Subcutaneous abdominal adipose tissue (tissue), 5 donors: ENCODE measurements at regions not wholly inside any gene's neighbourhood (a gene's known extent, or its start where the extent isn't known, plus 50 kb on each side); places are given as distances from the start of the nearest gene placed in this dataset.
"Not testable (repeated sequence)": the region's sequence is repeated elsewhere in the genome, so short reads cannot be mapped to it uniquely, and the experiment has no call there.

Experiments
- H3K27ac ChIP-seq: one replicate; pipeline ENCODE4 v1.7.0; 2013; ENCODE audit warnings: low read depth, mild to moderate bottlenecking, inconsistent platforms, low read length, moderate library complexity
- H3K27me3 ChIP-seq, 5 donors: one replicate each; pipeline ENCODE4 v1.7.0; 2013; ENCODE audit warnings: low read length in 5 of 5, inconsistent platforms in 1 of 5; ENCODE audit not compliant: control insufficient read depth in 5 of 5, insufficient read depth in 4 of 5
- H3K36me3 ChIP-seq, 5 donors: one replicate each; pipeline ENCODE4 v1.7.0; 2013; ENCODE audit warnings: low read length in 5 of 5; ENCODE audit not compliant: control insufficient read depth in 5 of 5, insufficient read depth in 5 of 5
- H3K4me1 ChIP-seq, 5 donors: one replicate each; pipeline ENCODE4 v1.7.0; 2013; ENCODE audit warnings: low read length in 5 of 5, mild to moderate bottlenecking in 3 of 5, moderate library complexity in 1 of 5; ENCODE audit not compliant: control insufficient read depth in 5 of 5, insufficient read depth in 5 of 5
- H3K4me3 ChIP-seq, 5 donors: one replicate each; pipeline ENCODE4 v1.7.0; 2013; ENCODE audit warnings: low read length in 5 of 5, low read depth in 1 of 5
- H3K9ac ChIP-seq, 5 donors: one replicate each; pipeline ENCODE4 v1.7.0; 2013; ENCODE audit warnings: low read length in 5 of 5, mild to moderate bottlenecking in 4 of 5, moderate library complexity in 3 of 5
- H3K9me3 ChIP-seq, 5 donors: one replicate each; pipeline ENCODE4 v1.7.0; 2013; ENCODE audit warnings: low read length in 5 of 5; ENCODE audit not compliant: control insufficient read depth in 5 of 5
- donor health status: healthy.
- donor health status: healthy.
- donor health status: healthy.
- donor health status: healthy.
- donor health status: healthy.

- no peak overlapping the region for H3K9ac ChIP-seq
- H3K9me3 ChIP-seq: peaks cover 0 to 3% (median 0%) of the 10 kb centered on the region in 5 donors
- H3K4me3 ChIP-seq: no peak overlapping the region
- no peaks in the 10 kb centered on the region for H3K4me1 ChIP-seq
- peaks cover 0 to under 1% (median 0%) of the 10 kb centered on the region in 5 donors for H3K27me3 ChIP-seq
- H3K27ac ChIP-seq: no peak overlapping the region
- H3K36me3 ChIP-seq: no peaks in the 10 kb centered on the region
Observed at GRCh38 chrX:2572740-2573139, 72.0 kb upstream of the DHRSX start.

- Histone ChIP-seq H3K27ac (no peak overlapping the region), H3K4me1 (no peaks in the 10 kb centered on the region), H3K36me3 (peaks cover 0 to 7% (median 0%) of the 10 kb centered on the region in 5 donors), H3K4me3 (no peak overlapping the region), H3K9ac (no peak overlapping the region), H3K9me3 (peaks cover 0 to 3% (median 0%) of the 10 kb centered on the region in 5 donors), H3K27me3 (no peaks in the 10 kb centered on the region)
Observed at GRCh38 chrX:2568125-2568524, 67.3 kb upstream of the DHRSX start.

DNA sequence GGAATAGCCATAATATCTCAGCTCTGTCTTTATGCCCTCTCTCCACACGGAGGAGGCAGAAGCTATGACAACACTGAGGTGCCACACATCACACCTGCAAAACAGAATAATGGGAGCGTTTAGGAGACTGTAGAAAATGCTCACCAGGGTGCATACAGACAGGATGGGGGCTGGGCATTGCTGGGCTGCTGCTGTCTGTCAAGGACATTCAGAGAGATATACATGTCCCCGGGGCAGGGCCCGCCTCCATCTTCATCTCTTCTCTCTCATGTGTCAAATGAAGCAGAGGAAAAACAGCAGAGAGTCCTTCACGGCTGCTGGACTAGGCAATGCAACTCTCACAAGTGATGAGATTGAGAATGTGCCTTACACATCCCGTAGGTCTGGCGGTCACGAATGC lies 65.3 kb upstream of the DHRSX start:
- Histone ChIP-seq H3K27me3 (no peaks in the 10 kb centered on the region), H3K9ac (no peak overlapping the region), H3K36me3 (peaks cover 0 to 7% (median 0%) of the 10 kb centered on the region in 5 donors), H3K4me3 (no peak overlapping the region), H3K27ac (no peak overlapping the region), H3K4me1 (no peaks in the 10 kb centered on the region), H3K9me3 (peaks cover 0 to 3% (median 0%) of the 10 kb centered on the region in 5 donors)

DNA sequence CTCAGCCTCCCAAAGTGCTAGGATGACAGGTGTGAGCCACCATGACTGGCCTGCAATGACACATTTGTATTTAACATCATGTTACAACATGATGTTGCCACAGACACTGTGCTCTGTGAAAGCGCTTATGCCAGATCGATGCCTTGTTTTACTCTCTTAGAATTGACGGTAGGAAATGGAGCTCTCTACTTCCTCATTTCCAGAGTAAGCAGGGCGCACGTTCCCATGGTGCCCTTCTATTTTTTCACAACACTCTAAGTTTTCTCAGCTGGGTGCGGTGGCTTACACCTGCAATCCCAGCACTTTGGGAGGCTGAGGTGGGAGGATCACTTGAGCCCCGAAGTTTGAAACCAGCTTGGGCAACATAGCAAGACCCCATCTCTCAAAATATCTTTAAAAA lies 60.7 kb upstream of the DHRSX start:
- no peaks in the 10 kb centered on the region for H3K4me1 ChIP-seq
- H3K27ac ChIP-seq: no peak overlapping the region
- H3K27me3 ChIP-seq: peaks cover 0 to 13% (median 0%) of the 10 kb centered on the region in 5 donors
- no peak overlapping the region for H3K9ac ChIP-seq
- H3K36me3 ChIP-seq: peaks cover 0 to 3% (median 0%) of the 10 kb centered on the region in 5 donors
- no peak overlapping the region for H3K4me3 ChIP-seq
- no peaks in the 10 kb centered on the region for H3K9me3 ChIP-seq

DNA sequence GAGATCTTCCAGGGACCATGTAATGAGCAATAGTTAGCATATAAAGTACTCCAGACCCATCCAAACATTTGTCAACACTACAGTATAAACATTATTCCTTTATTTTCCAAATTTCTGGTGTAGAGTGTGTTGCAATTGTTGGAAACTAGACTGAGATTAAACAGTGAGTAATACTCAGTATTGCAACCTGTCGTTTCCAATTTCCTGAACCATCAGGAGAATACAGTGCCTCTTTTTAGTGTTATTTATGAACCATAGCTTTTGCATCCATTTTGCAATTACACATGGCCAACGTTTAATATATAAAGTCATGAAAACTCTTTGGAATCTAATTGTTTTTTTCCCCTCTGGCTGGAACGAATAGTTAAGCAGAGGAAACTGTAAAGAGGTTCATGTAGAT lies 58.3 kb upstream of the DHRSX start:
- H3K27ac ChIP-seq: no peak overlapping the region
- H3K9me3 ChIP-seq: no peaks in the 10 kb centered on the region
- peaks cover 0 to 17% (median 3%) of the 10 kb centered on the region in 5 donors for H3K27me3 ChIP-seq
- H3K9ac ChIP-seq: no peak overlapping the region
- no peaks in the 10 kb centered on the region for H3K4me1 ChIP-seq
- no peak overlapping the region for H3K4me3 ChIP-seq
- no peaks in the 10 kb centered on the region for H3K36me3 ChIP-seq

GRCh38 chrX:2554891-2555290 lies 54.1 kb upstream of the DHRSX start:
- Histone ChIP-seq H3K9ac (no peak overlapping the region), H3K9me3 (no peaks in the 10 kb centered on the region), H3K36me3 (no peaks in the 10 kb centered on the region), H3K4me1 (peaks cover 0 to 7% (median 0%) of the 10 kb centered on the region in 5 donors), H3K27ac (no peak overlapping the region), H3K27me3 (peaks cover 0 to 25% (median 8%) of the 10 kb centered on the region in 5 donors), H3K4me3 (no peak overlapping the region)

DNA sequence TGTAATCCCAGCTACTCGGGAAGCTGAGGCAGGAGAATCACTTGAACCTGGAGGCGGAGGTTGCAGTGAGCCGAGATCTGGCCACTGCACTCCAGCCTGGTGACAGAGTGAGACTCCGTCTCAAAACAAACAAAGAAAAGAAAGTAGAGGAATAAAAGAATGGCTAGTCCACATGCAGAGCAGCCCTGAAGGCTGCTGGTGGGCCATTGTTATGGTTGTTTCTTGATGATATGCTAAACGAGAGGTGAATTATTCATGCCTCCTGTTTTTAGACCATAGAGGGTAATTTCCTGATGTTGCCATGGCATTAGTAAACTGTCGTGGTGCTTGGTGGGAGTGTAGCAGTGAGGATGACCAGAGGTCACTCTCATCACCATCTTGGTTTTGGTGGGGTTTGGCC lies 53.3 kb upstream of the DHRSX start:
- H3K9me3 ChIP-seq, H3K36me3 ChIP-seq, H3K4me3 ChIP-seq, H3K9ac ChIP-seq, H3K4me1 ChIP-seq, H3K27ac ChIP-seq: not testable (repeated sequence)
- peaks cover 0 to 32% (median 12%) of the 10 kb centered on the region in 5 donors for H3K27me3 ChIP-seq

DNA sequence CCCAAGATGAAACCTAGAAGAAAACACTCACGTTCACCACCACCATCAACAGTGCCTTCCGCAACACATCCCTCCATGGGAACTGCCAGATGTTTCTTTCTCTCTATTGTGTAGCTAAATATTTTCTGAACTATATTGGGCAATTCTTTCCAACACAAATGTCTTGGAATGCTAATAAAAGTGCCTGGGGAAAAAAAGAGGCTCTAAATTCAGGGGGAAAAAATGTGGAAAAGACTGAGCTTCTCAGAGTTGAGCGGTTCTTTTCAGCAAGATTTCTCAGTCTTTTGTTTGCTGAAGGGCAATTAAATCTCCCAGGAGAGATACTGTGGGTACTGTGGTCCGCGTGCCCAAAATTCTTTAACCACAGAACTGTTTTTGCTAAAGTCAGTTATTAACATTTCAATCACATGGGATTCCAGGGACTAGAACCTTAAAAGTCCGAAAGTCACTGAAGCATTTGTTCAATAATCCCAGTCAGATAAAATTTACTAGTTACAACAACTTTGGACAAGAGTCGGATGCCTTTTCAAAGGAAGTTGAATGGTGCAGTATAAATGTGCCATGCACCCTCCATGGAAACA lies 51.9 kb upstream of the DHRSX start:
- Histone ChIP-seq H3K27me3 (peaks cover 0 to 29% (median 12%) of the 10 kb centered on the region in 5 donors), H3K36me3 (no peaks in the 10 kb centered on the region), H3K9me3 (no peaks in the 10 kb centered on the region), H3K27ac (no peak overlapping the region), H3K4me1 (peaks cover 0 to 7% (median 0%) of the 10 kb centered on the region in 5 donors), H3K9ac (no peak overlapping the region), H3K4me3 (no peak overlapping the region)

- Histone ChIP-seq H3K4me1 (peaks cover 0 to 7% (median 0%) of the 10 kb centered on the region in 5 donors), H3K36me3 (no peaks in the 10 kb centered on the region), H3K27ac (no peak overlapping the region), H3K27me3 (peaks cover 0 to 19% (median 15%) of the 10 kb centered on the region in 5 donors), H3K9ac (no peak overlapping the region), H3K9me3 (no peaks in the 10 kb centered on the region), H3K4me3 (no peak overlapping the region)
Observed at GRCh38 chrX:2550328-2551020, 49.7 kb upstream of the DHRSX start.
